GM18499 (cell line): ENCODE measurements at regions not wholly inside any gene's neighbourhood (a gene's known extent, or its start where the extent isn't known, plus 50 kb on each side); places are given as distances from the start of the nearest gene placed in this dataset.
"Not testable (repeated sequence)": the region's sequence is repeated elsewhere in the genome, so short reads cannot be mapped to it uniquely, and the experiment has no call there.

Experiments
- ATAC-seq: cut with Tn5 transposase; IDR thresholded peaks from one replicate; pipeline ENCODE4 v1.9.1; 2021; ENCODE audit warnings: moderate number of reproducible peaks; ENCODE audit not compliant: insufficient read depth, unreplicated experiment

GRCh38 chr4:12519426-12519825 is 964.7 kb downstream of the RAB28 start:
- no peak for ATAC-seq

GRCh38 chr4:12507868-12508481 is 976.2 kb downstream of the RAB28 start:
- no peak for ATAC-seq

GRCh38 chr4:12500409-12500808 is 983.7 kb downstream of the RAB28 start:
- no peak for ATAC-seq

- no peak for ATAC-seq
These were observed 984.4 kb downstream of the RAB28 start for GRCh38 chr4:12499693-12500092.

- ATAC-seq, result no peak
These were observed 988.9 kb downstream of the RAB28 start for GRCh38 chr4:12495211-12495610.

GRCh38 chr4:12492730-12493393 is 991.3 kb downstream of the RAB28 start:
- no peak for ATAC-seq

GRCh38 chr4:12488672-12489071 is 995.5 kb downstream of the RAB28 start:
- no peak for ATAC-seq

GRCh38 chr4:12487000-12487399 is 997.1 kb downstream of the RAB28 start:
- ATAC-seq, result no peak

GRCh38 chr4:12472087-12472486 is 1012.1 kb downstream of the RAB28 start:
- no peak for ATAC-seq

- ATAC-seq, result no peak
These were observed 1012.9 kb downstream of the RAB28 start for GRCh38 chr4:12471193-12471592.

- ATAC-seq, result not testable (repeated sequence)
These were observed 1022.6 kb downstream of the RAB28 start for GRCh38 chr4:12461576-12461975.

- no peak for ATAC-seq
These were observed 1025.0 kb downstream of the RAB28 start for GRCh38 chr4:12459126-12459525.

GRCh38 chr4:12458621-12459020 is 1025.5 kb downstream of the RAB28 start:
- ATAC-seq, result no peak

- ATAC-seq, result no peak
These were observed 1023.6 kb upstream of the HS3ST1 start for GRCh38 chr4:12452291-12452690.

GRCh38 chr4:12447451-12447850 is 1018.8 kb upstream of the HS3ST1 start:
- ATAC-seq, result no peak

- ATAC-seq, result no peak
These were observed 1018.0 kb upstream of the HS3ST1 start for GRCh38 chr4:12446657-12447185.

GRCh38 chr4:12446256-12446655 is 1017.6 kb upstream of the HS3ST1 start:
- no peak for ATAC-seq

- no peak for ATAC-seq
These were observed 1017.1 kb upstream of the HS3ST1 start for GRCh38 chr4:12445711-12446235.

- no peak for ATAC-seq
These were observed 1011.1 kb upstream of the HS3ST1 start for GRCh38 chr4:12439633-12440305.

- not testable (repeated sequence) for ATAC-seq
These were observed 1002.6 kb upstream of the HS3ST1 start for GRCh38 chr4:12431259-12431658.

GRCh38 chr4:12421364-12421763 is 992.7 kb upstream of the HS3ST1 start:
- ATAC-seq, result no peak
